K562 (cell line): ENCODE measurements at regions not wholly inside any gene's neighbourhood (a gene's known extent, or its start where the extent isn't known, plus 50 kb on each side); places are given as distances from the start of the nearest gene placed in this dataset.

Experiments
- ATAC-seq: fragments of 200-7000 bp; cut with Tn5 transposase; 3 replicates; pipeline ENCODE4 v1.9.1; 2020; ENCODE audit warnings: moderate library complexity
- BruUV-seq: library from RNA; stranded (reverse); fragments of 400-500 nt; replicated peaks from 2 replicates; lab custom pipeline; 2021; lab: Mats Ljungman, UMichigan
- CTCF ChIA-PET: fragments of 300-600 bp; formaldehyde crosslinking; extraction: SDS; loops from one replicate; lab custom pipeline; 2021; ENCODE audit warnings: low intra/inter-chr PET ratio; lab: Yijun Ruan, JAX
- POLR2A ChIA-PET: fragments of 300-600, 350-650 bp; sonication (Branson Sonifier 250); formaldehyde crosslinking; extraction: SDS; loops from one replicate; lab custom pipeline; 2021; ENCODE audit warnings: antibody characterized with exemption, inconsistent platforms; lab: Yijun Ruan, JAX
- DNase-seq, 4 experiments: peaks; one replicate each; pipeline versions ENCODE4 v3.0.0 to v3.0.0-alpha.2; 2011 to 2018; ENCODE audit warnings: low spot score in 3 of 4, mixed read lengths in 3 of 4; ENCODE audit errors: extremely low read depth in 1 of 4
- FAIRE-seq: peaks from 2 replicates; lab custom pipeline; 2011; peaks lifted over from hg19 to GRCh38; lab: Jason Lieb, UNC
- H2AFZ ChIP-seq: 2 replicates; pipeline ENCODE4 v1.6.0; 2011; ENCODE audit warnings: low read depth, low read length, control low read depth, inconsistent platforms
- H3K27ac ChIP-seq: fragments of 200-600 bp; 3 replicates; pipeline ENCODE4 v1.8.0; 2011; ENCODE audit warnings: low read depth, mild to moderate bottlenecking, control low read depth, inconsistent platforms, low read length, moderate library complexity, mixed read lengths; ENCODE audit errors: extremely low read depth
- H3K27me3 ChIP-seq, 2 experiments: fragments of 300-600 bp in 1 of 2; 2 replicates in 1 of 2; 3 replicates in 1 of 2; pipeline versions ENCODE4 v1.6.0 to v1.8.0; 2011; ENCODE audit warnings: inconsistent platforms in 2 of 2, low read length in 2 of 2, mild to moderate bottlenecking in 1 of 2, mixed read lengths in 1 of 2, moderate library complexity in 1 of 2; ENCODE audit not compliant: control insufficient read depth in 2 of 2, insufficient read depth in 2 of 2
- H3K36me3 ChIP-seq: fragments of 300-600 bp; 3 replicates; pipeline ENCODE4 v1.8.0; 2011; ENCODE audit warnings: mild to moderate bottlenecking, low read length, inconsistent platforms; ENCODE audit not compliant: control insufficient read depth, insufficient read depth
- H3K4me1 ChIP-seq, 2 experiments: fragments of 200-600 bp in 1 of 2; replicated peaks in 1 of 2; 2 replicates in 1 of 2; 3 replicates in 1 of 2; pipeline versions ENCODE4 v1.5.1 to v1.8.0; 2011; ENCODE audit warnings: inconsistent platforms in 2 of 2, low read length in 2 of 2, mild to moderate bottlenecking in 1 of 2, mixed read lengths in 1 of 2, moderate library complexity in 1 of 2; ENCODE audit not compliant: control insufficient read depth in 2 of 2, insufficient read depth in 2 of 2
- H3K4me2 ChIP-seq: 2 replicates; pipeline ENCODE4 v1.6.1; 2011; ENCODE audit warnings: low read length, control low read depth, inconsistent platforms, mixed read lengths; ENCODE audit not compliant: insufficient read depth
- H3K4me3 ChIP-seq: fragments of 200-600 bp; sonication (generic), shearing (Covaris generic); 2 replicates; pipeline ENCODE4 v1.5.1; 2016; ENCODE audit warnings: control low read depth, inconsistent platforms
- H3K79me2 ChIP-seq: fragments of 200-600 bp; 3 replicates; pipeline ENCODE4 v1.8.0; 2011; ENCODE audit warnings: low read length, inconsistent platforms; ENCODE audit not compliant: control insufficient read depth, insufficient read depth
- H3K9ac ChIP-seq, 2 experiments: 2 replicates each; pipeline versions ENCODE4 v1.6.0 to v1.6.1; 2011; ENCODE audit warnings: low read depth in 2 of 2, low read length in 2 of 2, control low read depth in 1 of 2, inconsistent platforms in 1 of 2, mild to moderate bottlenecking in 1 of 2, mixed read lengths in 1 of 2; ENCODE audit not compliant: insufficient read depth in 1 of 2
- H3K9me1 ChIP-seq: one replicate; pipeline ENCODE4 v1.6.0; 2011; ENCODE audit warnings: inconsistent platforms, mild to moderate bottlenecking, low read length, moderate library complexity; ENCODE audit not compliant: control insufficient read depth, insufficient read depth
- H3K9me3 ChIP-seq: replicated peaks from 2 replicates; pipeline ENCODE4 v1.5.1; 2011; ENCODE audit warnings: low read depth, low read length, inconsistent platforms; ENCODE audit not compliant: control insufficient read depth, insufficient read depth
- H4K20me1 ChIP-seq: replicated peaks from 2 replicates; pipeline ENCODE4 v1.6.1; 2011; ENCODE audit warnings: low read length, inconsistent platforms, mixed read lengths; ENCODE audit not compliant: control insufficient read depth, insufficient read depth
- BRF1 ChIP-seq: IDR thresholded peaks from 3 replicates; pipeline ENCODE4 v1.6.1; 2011; ENCODE audit warnings: borderline replicate concordance, mild to moderate bottlenecking; ENCODE audit not compliant: insufficient read length; ENCODE audit errors: extremely low read depth
- CEBPB ChIP-seq: fragments of 450-650 bp; IDR thresholded peaks from 2 replicates; pipeline ENCODE4 v1.6.1; 2016; ENCODE audit warnings: missing genetic modification characterization, missing compliant biosample characterization
- COPS2 ChIP-seq: fragments of 450-650 bp; conservative IDR thresholded peaks from 2 replicates; pipeline ENCODE4 v1.6.1; 2016; ENCODE audit warnings: mild to moderate bottlenecking, moderate library complexity
- EP300 ChIP-seq: IDR thresholded peaks from 2 replicates; pipeline ENCODE4 v1.6.1; 2012; ENCODE audit warnings: low read length, improper control_type of control experiment
- GMEB1 ChIP-seq: fragments of 250-450 bp; sonication (Bioruptor Pico); IDR thresholded peaks from 2 replicates; pipeline ENCODE4 v1.4.0; 2020; ENCODE audit warnings: mild to moderate bottlenecking
- NR1H2 ChIP-seq: sonication (generic); formaldehyde crosslinking; IDR thresholded peaks from 2 replicates; pipeline ENCODE4 v1.4.0; 2020; ENCODE audit warnings: mild to moderate bottlenecking, missing genetic modification reagents
- NRF1 ChIP-seq, 2 experiments: fragments of 450-650 bp; IDR thresholded peaks in 1 of 2; conservative IDR thresholded peaks in 1 of 2; 2 replicates each; pipeline ENCODE4 v1.6.1; 2014; ENCODE audit warnings: mild to moderate bottlenecking in 2 of 2
- POLR3A ChIP-seq: IDR thresholded peaks from 2 replicates; pipeline ENCODE4 v1.6.1; 2011; ENCODE audit warnings: borderline replicate concordance, mild to moderate bottlenecking, moderate library complexity; ENCODE audit not compliant: insufficient read length, insufficient read depth; ENCODE audit errors: extremely low read depth
- SRF ChIP-seq, 2 experiments: fragments of 250-450, 450-650 bp in 1 of 2; sonication (Bioruptor Pico) in 1 of 2; sonication (generic) in 1 of 2; formaldehyde crosslinking; IDR thresholded peaks; 2 replicates each; pipeline versions ENCODE4 v1.5.0 to v1.5.1; 2020 to 2022; ENCODE audit warnings: mild to moderate bottlenecking in 1 of 2, missing genetic modification reagents in 1 of 2
- XRCC4 ChIP-seq: IDR thresholded peaks from one replicate; pipeline ENCODE4 v1.6.1; 2011; ENCODE audit not compliant: insufficient read depth, insufficient read length; ENCODE audit errors: extremely low read depth
- ZBTB2 ChIP-seq: fragments of 450-650 bp; IDR thresholded peaks from 2 replicates; pipeline ENCODE4 v1.6.1; 2016; ENCODE audit warnings: antibody characterized with exemption
- WGBS: fragments of 100-300 bp; shearing (Covaris generic); methylation state at CpG from one replicate; pipeline ENCODE4 v1.1.6; 2016; ENCODE audit warnings: low coverage, mixed read lengths; ENCODE audit not compliant: insufficient coverage; ENCODE audit errors: missing lambda C conversion rate; 5-methylcytosine and 5-hydroxymethylcytosine counted together
- in situ Hi-C: fragments of 300-500 bp; cut with MboI; formaldehyde crosslinking; loops from 4 replicates; pipeline ENCODE4 v1.15.0; 2018; ENCODE audit warnings: inconsistent platforms, mixed read lengths
- intact Hi-C: fragments of 100-400 bp; cut with micrococcal nuclease; formaldehyde crosslinking; loops from 2 replicates; pipeline ENCODE4 v1.14.2; 2022

GRCh38 chr10:2963889-2964631 is 103.3 kb upstream of the PFKP start:
- Histone ChIP-seq H4K20me1 (no peaks in the 10 kb centered on the region), H3K4me1 (no peaks in the 10 kb centered on the region), H3K79me2 (no peaks in the 10 kb centered on the region), H3K4me2 (no peak overlapping the region), H3K9me1 (no peaks in the 10 kb centered on the region), H3K4me3 (no peak overlapping the region), H3K9ac (no peak overlapping the region), H3K9me3 (no peaks in the 10 kb centered on the region), H3K27ac (no peak overlapping the region), H3K27me3 (peaks cover 0 to 4% of the 10 kb centered on the region in 2 experiments; a peak in 2 of 5 replicates), H3K36me3 (no peaks in the 10 kb centered on the region), H2AFZ (no peak overlapping the region)
- in situ Hi-C loops (no loop called here), intact Hi-C loops (no loop called here)
- no TSS peak for BruUV-seq
- no peak for ATAC-seq
- TF ChIP-seq POLR3A (no peak), NR1H2 (CRISPR knock-in tag) (no peak), SRF (CRISPR knock-in tag; IDR thresholded peaks at IDR 0.05) (no peak), BRF1 (no peak), NRF1 (conservative IDR thresholded peaks at IDR 0.05 in 1 of 2, IDR thresholded peaks at IDR 0.05 in 1 of 2) (no peak), ZBTB2 (no peak), XRCC4 (no peak), CEBPB (tag) (no peak), COPS2 (no peak), GMEB1 (no peak), EP300 (no peak)
- no peak for FAIRE-seq
- POLR2A ChIA-PET: no interaction called here
- DNase-seq: no peak
- WGBS: 0% methylated on average over 3 of the region's 3 CpGs
- CTCF ChIA-PET: no interaction called here
